ENCODE measurements at regions not wholly inside any gene's neighbourhood (a gene's known extent, or its start where the extent isn't known, plus 50 kb on each side); places are given as distances from the start of the nearest gene placed in this dataset.

- TF ChIP-seq EZH2 (IDR thresholded peaks at IDR 0.05; ENCODE audit: insufficient read depth, poor library complexity, severe bottlenecking) (no peak), EZH2phosphoT487 (IDR thresholded peaks at IDR 0.05; ENCODE audit: insufficient read depth, low read depth) (no peak)
These were observed 674.5 kb downstream of the SH3BGRL start for GRCh38 chrX:81876437-81876836.

All from GM23248 (cell line).